SHP77 treated with DMSO at 0.1 percent for 48 hours (cell line): ENCODE measurements at regions not wholly inside any gene's neighbourhood (a gene's known extent, or its start where the extent isn't known, plus 50 kb on each side); places are given as distances from the start of the nearest gene placed in this dataset.
"Not testable (repeated sequence)": the region's sequence is repeated elsewhere in the genome, so short reads cannot be mapped to it uniquely, and the experiment has no call there.

Source experiments
- DNase-seq: peaks from one replicate; lab custom pipeline; 2025; lab: John Stamatoyannopoulos, UW

DNA sequence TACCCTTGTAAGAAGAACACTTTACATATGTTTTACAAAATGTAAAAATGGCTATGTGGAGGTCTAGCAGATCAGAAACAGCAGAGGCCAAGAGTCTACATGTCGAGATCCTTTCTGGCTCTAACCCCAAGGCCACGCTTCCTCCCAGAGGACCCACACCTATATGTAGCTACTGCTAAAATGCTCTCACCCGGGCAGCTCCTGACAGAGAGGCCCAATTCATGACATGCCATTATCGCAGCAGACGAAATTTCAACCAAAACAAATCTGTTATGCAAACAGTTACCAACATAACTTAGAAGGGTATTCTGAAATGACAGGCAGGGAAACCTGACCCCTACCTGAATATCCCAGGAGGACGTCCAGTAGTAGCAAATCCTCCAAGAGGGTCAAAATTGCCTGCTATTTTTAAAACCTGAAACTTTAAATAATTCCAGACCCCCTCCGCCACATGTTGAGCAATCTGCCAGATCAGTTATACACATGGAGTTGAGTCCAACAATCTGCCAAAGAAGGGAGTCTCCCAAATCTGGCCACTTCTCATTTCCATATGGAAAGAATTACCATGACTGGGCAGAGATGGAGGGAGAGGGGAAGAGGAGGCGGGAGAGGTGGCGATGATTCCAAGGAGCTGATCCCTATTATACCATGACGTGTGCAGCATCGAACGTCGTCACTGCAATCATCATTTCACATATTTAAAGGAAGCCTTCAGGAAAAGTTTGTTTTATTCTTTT is 192.9 kb upstream of the TBL1X start:
- no peak for DNase-seq

DNA sequence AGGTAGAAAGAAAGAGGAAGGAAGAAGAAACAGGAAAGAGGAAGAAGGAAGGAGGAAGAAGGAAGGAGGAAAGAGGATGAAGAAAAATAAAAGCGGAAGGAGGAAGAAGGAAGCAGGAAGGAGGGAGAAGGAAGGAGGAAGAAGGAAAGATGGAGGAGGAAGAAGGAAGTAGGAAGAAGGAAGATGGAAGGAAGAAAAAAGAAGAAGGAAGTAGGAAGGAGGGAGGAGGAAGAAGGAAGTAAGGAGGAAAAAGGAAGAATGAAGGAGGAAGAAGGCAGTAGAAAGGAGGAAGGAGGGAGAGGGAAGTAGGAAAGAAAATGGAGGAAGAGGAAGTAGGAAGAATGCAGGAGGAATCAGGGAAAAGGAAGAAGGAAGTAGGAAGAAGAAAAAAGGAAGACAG is 191.1 kb upstream of the TBL1X start:
- no peak for DNase-seq

- no peak for DNase-seq
Measured at GRCh38 chrX:9278475-9279233, 186.2 kb upstream of the TBL1X start.

DNA sequence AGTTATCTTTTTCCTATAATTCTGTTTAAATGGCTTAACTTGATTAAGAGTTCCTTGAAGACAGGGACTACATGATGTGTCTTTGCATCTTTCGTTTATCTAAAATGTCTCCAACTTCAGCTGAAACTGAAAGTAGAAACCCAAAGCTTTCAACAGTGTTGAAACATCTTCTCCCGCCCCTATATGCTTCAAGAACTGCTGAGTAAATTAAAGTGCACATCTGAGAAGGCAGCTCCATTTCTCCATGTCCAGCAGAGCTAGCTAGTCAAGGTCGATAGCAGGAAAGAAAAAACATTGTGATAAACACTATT is 185.7 kb upstream of the TBL1X start:
- DNase-seq: no peak

DNA sequence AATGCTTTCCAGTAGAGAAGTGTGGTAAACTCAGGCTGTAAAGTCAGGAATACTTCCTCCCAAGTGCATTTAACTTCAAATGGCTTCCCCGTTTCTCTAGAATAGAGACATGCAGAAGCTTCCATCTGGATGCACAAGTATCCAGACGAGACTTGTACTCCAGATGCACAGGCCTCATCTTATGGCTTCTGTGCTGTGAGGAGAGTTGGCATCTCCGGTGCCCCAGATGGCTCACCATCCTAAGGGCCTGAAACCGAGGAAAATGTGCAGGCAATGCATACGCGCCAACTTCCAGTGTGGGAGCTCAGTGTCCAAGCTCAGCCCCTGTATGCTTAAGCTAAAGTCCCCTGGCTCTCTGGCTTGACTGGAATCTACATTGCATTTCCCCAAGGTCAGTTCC is 184.0 kb upstream of the TBL1X start:
- no peak for DNase-seq

GRCh38 chrX:9282325-9282724 is 182.5 kb upstream of the TBL1X start:
- no peak for DNase-seq

- no peak for DNase-seq
Measured at GRCh38 chrX:9285342-9285771, 179.5 kb upstream of the TBL1X start.

DNA sequence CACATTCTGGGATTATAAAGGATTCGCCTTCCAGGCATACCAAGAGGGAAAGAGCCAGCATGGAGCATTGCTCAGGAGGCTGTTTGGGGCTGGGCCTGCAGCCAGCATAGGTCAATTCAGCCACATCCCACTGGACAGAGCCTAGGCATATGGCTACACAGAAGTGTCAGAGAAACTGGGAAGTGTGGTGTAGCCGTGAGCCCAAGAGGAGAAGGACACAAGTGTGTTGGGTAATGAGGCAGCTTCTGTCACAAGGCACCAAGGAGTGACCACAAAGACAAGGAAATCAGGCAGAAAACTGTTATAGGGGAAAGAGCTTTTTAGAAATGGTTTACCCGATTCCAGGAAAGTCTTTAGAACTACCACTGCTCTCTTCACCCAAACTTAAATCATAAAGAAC is 178.6 kb upstream of the TBL1X start:
- no peak for DNase-seq

GRCh38 chrX:9291629-9292028 is 173.2 kb upstream of the TBL1X start:
- no peak for DNase-seq

GRCh38 chrX:9293051-9293496 is 171.8 kb upstream of the TBL1X start:
- DNase-seq: no peak

DNA sequence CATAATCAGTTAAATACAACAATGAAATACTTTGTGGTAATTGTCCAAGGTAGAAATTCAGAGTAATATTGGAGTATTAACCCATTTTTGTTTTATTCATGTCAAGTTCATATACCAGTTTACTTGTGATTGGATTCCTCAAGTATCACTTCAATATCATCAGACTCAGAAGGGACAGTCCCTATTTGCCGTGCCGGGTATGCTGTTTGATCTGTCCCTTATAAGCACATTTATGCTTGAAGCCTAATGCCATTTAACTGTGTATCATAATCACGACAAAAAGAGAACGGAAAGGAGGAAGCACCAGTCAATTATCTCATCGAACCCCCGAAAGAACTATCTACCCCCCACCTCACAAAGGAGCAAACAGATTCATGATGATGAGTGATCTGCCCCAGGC is 171.0 kb upstream of the TBL1X start:
- DNase-seq: no peak

DNA sequence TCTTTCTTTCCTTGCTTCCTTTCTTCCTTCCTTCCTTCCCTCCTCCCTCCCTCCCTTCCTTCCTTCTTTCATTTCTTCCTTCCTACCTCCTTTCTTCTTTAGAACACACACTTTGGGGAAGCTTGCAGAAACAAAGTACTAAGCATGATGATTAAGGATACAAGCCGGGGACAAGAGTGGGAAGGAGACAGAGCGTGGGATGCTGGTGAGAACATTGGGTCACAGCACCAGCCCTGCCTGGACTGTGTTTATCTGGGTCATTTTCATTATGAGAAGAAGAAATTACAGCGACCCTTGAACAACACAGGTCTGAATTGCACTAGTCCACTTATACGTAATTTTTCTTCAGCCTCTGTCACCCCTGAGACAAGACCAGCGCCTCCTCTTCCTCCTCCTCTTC is 169.3 kb upstream of the TBL1X start:
- DNase-seq: no peak

DNA sequence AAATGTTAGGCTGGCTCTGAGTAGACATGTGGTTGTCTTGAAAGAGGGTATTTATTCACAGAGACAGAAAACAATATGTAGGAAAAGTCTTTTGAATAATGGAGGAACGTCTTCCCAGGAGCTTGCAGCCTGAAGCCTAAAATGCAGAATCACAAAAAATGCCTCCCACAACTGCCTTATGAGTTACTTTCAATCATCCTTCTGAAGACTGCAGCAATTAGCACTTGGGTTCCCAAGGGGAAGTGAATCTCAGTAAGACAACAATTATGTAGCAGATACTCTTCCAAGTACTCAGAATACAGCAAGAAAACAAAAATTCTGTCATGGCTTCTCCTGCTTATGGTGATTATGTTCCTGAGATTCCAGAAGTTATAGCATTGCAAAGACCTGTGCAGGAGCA is 166.6 kb upstream of the TBL1X start:
- DNase-seq: no peak

GRCh38 chrX:9299681-9300080 is 165.2 kb upstream of the TBL1X start:
- DNase-seq: not testable (repeated sequence)

- DNase-seq: no peak
Measured at GRCh38 chrX:9301836-9302235, 163.0 kb upstream of the TBL1X start.

DNA sequence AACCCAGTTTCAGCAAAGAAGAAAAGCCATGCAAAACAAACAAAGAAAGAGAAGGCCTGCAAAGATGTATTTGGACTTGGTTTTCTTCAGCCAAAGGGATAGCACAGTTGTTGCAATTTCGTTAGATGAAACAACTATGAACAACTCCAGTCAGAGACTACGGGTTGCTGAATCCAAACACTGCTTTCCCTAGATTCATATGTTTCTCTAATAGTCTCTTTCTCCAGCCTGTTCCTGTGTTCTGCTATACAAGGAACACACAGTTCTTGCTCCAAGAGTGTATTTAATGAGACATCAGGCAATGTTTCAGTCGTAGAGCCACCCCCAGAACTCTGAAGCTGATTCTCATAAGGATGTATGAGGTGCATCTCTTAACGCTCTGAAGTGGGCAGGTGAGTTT is 162.5 kb upstream of the TBL1X start:
- no peak for DNase-seq

- DNase-seq: no peak
Measured at GRCh38 chrX:9308426-9308825, 156.4 kb upstream of the TBL1X start.

DNA sequence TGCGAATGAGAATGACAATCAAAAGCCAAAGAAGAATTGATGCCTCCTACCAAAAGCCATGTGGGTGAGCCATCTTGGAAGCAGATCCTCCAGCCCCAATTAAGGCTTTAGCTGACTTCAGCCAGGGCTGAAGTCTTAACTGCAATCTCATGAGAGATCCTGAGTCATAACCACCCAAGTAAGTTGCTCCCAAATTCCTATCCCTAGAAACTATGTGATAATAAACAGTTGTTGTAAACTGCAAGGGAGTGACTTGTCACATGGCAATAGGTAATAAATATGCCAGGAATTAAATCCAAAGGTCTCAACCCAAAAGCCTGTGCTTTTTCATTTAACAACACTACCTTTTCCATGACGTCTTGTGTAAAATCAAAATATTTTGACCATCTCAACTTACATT is 154.2 kb upstream of the TBL1X start:
- no peak for DNase-seq

DNA sequence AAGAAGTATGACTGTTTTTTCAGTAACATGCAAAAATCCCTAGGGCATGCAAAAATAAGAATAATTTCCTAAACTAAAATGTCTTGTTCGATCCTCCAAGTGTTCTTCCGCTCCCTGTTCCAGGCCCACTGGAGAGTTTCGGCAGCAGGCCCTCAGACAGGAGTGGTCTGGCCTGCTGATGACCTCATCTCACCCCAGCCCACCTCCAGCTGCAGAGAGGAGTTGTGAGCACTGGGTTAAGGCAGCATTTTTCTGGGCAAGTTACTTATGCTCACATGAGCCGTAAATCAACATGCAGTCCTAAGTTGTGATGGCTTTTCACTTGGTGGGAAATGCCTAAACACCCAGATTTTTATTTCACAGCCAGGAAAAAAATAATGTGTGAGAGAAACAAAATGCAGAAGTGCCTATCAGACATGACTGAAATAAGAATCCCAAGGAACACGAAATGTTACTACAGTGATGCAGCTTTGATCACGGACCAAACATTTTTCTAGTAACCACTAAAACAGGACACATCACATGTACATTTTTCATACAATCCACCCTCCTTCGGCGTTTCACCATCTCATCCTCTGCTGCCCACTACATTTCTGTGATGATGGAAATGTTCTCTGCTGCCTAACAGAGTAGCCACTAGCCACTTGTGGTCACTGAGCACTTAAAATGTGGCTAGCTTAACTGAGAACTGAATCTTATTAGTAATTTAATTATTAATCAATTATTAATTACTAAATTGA is 153.3 kb upstream of the TBL1X start:
- DNase-seq: no peak

GRCh38 chrX:9312922-9313867 is 151.7 kb upstream of the TBL1X start:
- DNase-seq: no peak

DNA sequence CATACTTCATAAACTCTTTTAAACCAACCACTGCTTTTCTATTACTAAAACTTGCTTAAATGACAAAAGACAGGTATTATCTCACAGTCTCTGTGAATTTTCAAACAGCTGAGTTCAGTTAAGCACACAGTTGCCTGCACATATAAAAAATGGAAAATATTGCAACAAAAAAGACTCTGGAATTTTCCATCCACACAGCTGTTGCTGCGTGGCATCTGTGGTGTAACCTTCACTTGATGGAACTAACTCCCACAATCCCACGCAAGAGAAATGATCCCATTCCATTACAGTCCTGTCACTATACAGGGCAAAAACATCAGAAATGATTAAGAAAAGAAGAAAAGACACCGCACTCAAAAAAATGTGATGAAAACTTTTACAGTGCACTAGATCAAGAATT is 149.8 kb upstream of the TBL1X start:
- DNase-seq: no peak

GRCh38 chrX:9316096-9316495 is 148.8 kb upstream of the TBL1X start:
- no peak for DNase-seq
